ENCODE measurements at regions not wholly inside any gene's neighbourhood (a gene's known extent, or its start where the extent isn't known, plus 50 kb on each side); places are given as distances from the start of the nearest gene placed in this dataset.

DNA sequence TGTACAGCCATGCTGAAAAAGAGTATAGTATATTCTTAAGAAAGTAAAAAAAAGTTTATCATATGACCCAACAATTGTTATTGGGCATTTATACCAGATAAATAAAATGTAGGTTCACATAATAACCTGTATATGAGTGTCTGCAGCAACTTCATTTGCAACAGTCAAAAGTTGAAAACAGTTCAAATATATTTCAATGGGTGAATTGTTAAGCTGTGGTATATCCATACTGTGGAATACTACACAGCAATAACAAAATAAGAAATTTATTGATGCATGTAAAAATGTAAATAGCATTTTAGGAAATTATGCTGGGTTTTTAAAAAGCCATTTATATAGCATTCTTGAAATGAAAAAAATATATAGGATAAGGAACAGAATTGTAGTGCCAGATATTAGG lies 1420.1 kb upstream of the ACO1 start:
- BruUV-seq (replicated peaks), result no TSS peak
- Histone ChIP-seq H3K36me3 (ENCODE audit: control insufficient read depth in 2 of 2, extremely low read depth in 1 of 2, insufficient read depth in 2 of 2, low read length in 2 of 2) (no peaks in the 10 kb centered on the region), H3K79me2 (ENCODE audit: control insufficient read depth, insufficient read depth, low read length) (no peaks in the 10 kb centered on the region), H3K27me3 (ENCODE audit: control insufficient read depth in 2 of 2, insufficient read depth in 2 of 2, low read length in 2 of 2) (no peaks in the 10 kb centered on the region), H3K9ac (replicated peaks; ENCODE audit: extremely low read depth, insufficient read depth, low read length) (no peak overlapping the region), H3K4me1 (ENCODE audit: control insufficient read depth, extremely low read depth, insufficient read depth, low read length) (no peaks in the 10 kb centered on the region), H3K9me1 (replicated peaks; ENCODE audit: control insufficient read depth, extremely low read depth, insufficient read depth, low read length) (no peaks in the 10 kb centered on the region), H2AFZ (ENCODE audit: low read depth, low read length) (no peak overlapping the region), H3K27ac (ENCODE audit: insufficient read depth, low read depth, low read length) (no peak overlapping the region), H3K4me2 (ENCODE audit: insufficient read depth, low read length) (no peak overlapping the region), H3K9me3 (replicated peaks; ENCODE audit: control insufficient read depth, insufficient read depth, low read length) (peaks cover 2% of the 10 kb centered on the region), H4K20me1 (replicated peaks; ENCODE audit: control insufficient read depth, extremely low read depth, insufficient read depth, low read length) (no peaks in the 10 kb centered on the region), H3K4me3 (replicated peaks in 1 of 3; ENCODE audit: insufficient read depth in 1 of 3, low read depth in 1 of 3, low read length in 3 of 3) (no peak overlapping the region)
- DNase-seq (ENCODE audit: low read depth, low spot score), result no peak
- no peak for FAIRE-seq
- dilution Hi-C loops (cut with MboI; ENCODE audit: extremely low pct_ligation_motif_present, low sequenced_read_pairs) (no loop called here), intact Hi-C loops (cut with micrococcal nuclease) (no loop called here)
- POLR2A ChIA-PET, result no interaction called here
- CTCF ChIA-PET, result no interaction called here
- TF ChIP-seq GATA2 (IDR thresholded peaks at IDR 0.05; ENCODE audit: insufficient read depth, insufficient read length, low read depth, low read length) (no peak), EZH2 (IDR thresholded peaks at IDR 0.05; ENCODE audit: borderline replicate concordance, low read depth, low read length, severe bottlenecking) (no peak), POLR2AphosphoS5 (IDR thresholded peaks at IDR 0.05; ENCODE audit: insufficient read depth, low read depth, low read length) (no peak), FOS (IDR thresholded peaks at IDR 0.05; ENCODE audit: borderline replicate concordance, insufficient read depth, low read length) (no peak), POLR2A (IDR thresholded peaks at IDR 0.05; ENCODE audit: low read depth, low read length) (no peak), MYC (IDR thresholded peaks at IDR 0.05; ENCODE audit: low read depth, low read length) (no peak), JUN (IDR thresholded peaks at IDR 0.05; ENCODE audit: borderline replicate concordance, insufficient read depth, insufficient read length, low read depth) (no peak)
- TF ChIP-seq, protein P1, sequence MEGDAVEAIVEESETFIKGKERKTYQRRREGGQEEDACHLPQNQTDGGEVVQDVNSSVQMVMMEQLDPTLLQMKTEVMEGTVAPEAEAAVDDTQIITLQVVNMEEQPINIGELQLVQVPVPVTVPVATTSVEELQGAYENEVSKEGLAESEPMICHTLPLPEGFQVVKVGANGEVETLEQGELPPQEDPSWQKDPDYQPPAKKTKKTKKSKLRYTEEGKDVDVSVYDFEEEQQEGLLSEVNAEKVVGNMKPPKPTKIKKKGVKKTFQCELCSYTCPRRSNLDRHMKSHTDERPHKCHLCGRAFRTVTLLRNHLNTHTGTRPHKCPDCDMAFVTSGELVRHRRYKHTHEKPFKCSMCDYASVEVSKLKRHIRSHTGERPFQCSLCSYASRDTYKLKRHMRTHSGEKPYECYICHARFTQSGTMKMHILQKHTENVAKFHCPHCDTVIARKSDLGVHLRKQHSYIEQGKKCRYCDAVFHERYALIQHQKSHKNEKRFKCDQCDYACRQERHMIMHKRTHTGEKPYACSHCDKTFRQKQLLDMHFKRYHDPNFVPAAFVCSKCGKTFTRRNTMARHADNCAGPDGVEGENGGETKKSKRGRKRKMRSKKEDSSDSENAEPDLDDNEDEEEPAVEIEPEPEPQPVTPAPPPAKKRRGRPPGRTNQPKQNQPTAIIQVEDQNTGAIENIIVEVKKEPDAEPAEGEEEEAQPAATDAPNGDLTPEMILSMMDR (IDR thresholded peaks at IDR 0.05; ENCODE audit: extremely low read depth in 1 of 2, insufficient read depth in 1 of 2, low read depth in 1 of 2, low read length in 2 of 2), result no peak
- TF ChIP-seq, protein P2, sequence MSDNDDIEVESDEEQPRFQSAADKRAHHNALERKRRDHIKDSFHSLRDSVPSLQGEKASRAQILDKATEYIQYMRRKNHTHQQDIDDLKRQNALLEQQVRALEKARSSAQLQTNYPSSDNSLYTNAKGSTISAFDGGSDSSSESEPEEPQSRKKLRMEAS (IDR thresholded peaks at IDR 0.05; ENCODE audit: insufficient read depth, insufficient read length), result no peak
